ENCODE measurements at regions not wholly inside any gene's neighbourhood (a gene's known extent, or its start where the extent isn't known, plus 50 kb on each side); places are given as distances from the start of the nearest gene placed in this dataset.

- WGBS, 2 donors (ENCODE audit: low coverage in 1 of 2) = 76 to 92% methylated on average over 6 to 7 of the region's 7 CpGs
- TF ChIP-seq POLR2A (IDR thresholded peaks at IDR 0.05) (no peak), POLR2AphosphoS5 (IDR thresholded peaks at IDR 0.05) (no peak), EP300 (IDR thresholded peaks at IDR 0.05; ENCODE audit: low read depth) (no peak)
- TF ChIP-seq, protein P1, sequence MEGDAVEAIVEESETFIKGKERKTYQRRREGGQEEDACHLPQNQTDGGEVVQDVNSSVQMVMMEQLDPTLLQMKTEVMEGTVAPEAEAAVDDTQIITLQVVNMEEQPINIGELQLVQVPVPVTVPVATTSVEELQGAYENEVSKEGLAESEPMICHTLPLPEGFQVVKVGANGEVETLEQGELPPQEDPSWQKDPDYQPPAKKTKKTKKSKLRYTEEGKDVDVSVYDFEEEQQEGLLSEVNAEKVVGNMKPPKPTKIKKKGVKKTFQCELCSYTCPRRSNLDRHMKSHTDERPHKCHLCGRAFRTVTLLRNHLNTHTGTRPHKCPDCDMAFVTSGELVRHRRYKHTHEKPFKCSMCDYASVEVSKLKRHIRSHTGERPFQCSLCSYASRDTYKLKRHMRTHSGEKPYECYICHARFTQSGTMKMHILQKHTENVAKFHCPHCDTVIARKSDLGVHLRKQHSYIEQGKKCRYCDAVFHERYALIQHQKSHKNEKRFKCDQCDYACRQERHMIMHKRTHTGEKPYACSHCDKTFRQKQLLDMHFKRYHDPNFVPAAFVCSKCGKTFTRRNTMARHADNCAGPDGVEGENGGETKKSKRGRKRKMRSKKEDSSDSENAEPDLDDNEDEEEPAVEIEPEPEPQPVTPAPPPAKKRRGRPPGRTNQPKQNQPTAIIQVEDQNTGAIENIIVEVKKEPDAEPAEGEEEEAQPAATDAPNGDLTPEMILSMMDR (IDR thresholded peaks at IDR 0.05) = no peak
- no peaks in the 10 kb centered on the region for H3K36me3 ChIP-seq
- H3K4me3 ChIP-seq = no peak overlapping the region
- H3K9me3 ChIP-seq = no peaks in the 10 kb centered on the region
- no peaks in the 10 kb centered on the region for H3K4me1 ChIP-seq
- H3K27me3 ChIP-seq = no peaks in the 10 kb centered on the region
- in situ Hi-C loops (cut with MboI; ENCODE audit: low pct_ligation_motif_present in 1 of 4, low pct_unique_long_range_greater_than_20kb in 1 of 4, low sequenced_read_pairs in 3 of 4) (loop anchor here in 2 of 4 donors (25.0 kb wide), 1 partner anchor 282 kb away; no protein-coding TSS in a partner anchor), intact Hi-C loops (cut with DNase I; ENCODE audit: low total_unique reads) (no loop called here)
- no peak overlapping the region for H3K27ac ChIP-seq
- no peak for DNase-seq
These were observed 278.4 kb downstream of the C1orf94 start for GRCh38 chr1:34455121-34455520.

DNA sequence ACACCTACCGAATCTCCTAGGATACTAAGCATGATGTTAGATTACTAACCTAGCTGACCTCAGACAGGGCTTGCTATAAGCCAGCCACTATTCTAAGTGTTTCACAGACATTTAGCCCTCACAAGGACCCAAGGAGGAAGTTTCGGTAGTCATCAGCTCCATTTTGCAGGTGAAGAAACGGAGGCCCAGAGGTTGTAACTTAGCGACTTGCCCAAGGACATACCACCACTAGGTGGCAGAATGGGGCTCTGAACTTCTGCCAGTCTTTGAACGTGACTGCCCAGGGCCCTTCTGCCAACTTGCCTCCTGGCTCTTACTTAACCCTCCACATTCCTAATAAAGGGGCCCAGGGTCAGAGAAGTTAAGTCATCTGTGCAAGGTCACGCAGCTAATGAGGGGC is 283.5 kb downstream of the C1orf94 start:
- intact Hi-C loops (cut with DNase I; ENCODE audit: low total_unique reads) = no loop called here
- no peaks in the 10 kb centered on the region for H3K27me3 ChIP-seq
- no peaks in the 10 kb centered on the region for H3K36me3 ChIP-seq
- no peaks in the 10 kb centered on the region for H3K4me1 ChIP-seq
- TF ChIP-seq POLR2AphosphoS5 (IDR thresholded peaks at IDR 0.05) (no peak), POLR2A (IDR thresholded peaks at IDR 0.05) (no peak), EP300 (IDR thresholded peaks at IDR 0.05; ENCODE audit: low read depth) (no peak)
- TF ChIP-seq, protein P1 (IDR thresholded peaks at IDR 0.05) = peak; percentile 36 to 54 (median 41)
- DNase-seq = peak; percentile 47
- H3K27ac ChIP-seq = no peak overlapping the region
- no peak overlapping the region for H3K4me3 ChIP-seq
- in situ Hi-C loops (cut with MboI; ENCODE audit: low pct_ligation_motif_present in 1 of 4, low pct_unique_long_range_greater_than_20kb in 1 of 4, low sequenced_read_pairs in 3 of 4) = loop anchor here in 3 of 4 donors (10.0 to 25.0 kb wide), 2 partner anchors 277 to 285 kb away; no protein-coding TSS in a partner anchor
- no peaks in the 10 kb centered on the region for H3K9me3 ChIP-seq
- WGBS, 2 donors (ENCODE audit: low coverage in 1 of 2) = 54% methylated on average over 6 of the region's 6 CpGs; no CpG with 5 or more reads in 1 of the 2 donors

DNA sequence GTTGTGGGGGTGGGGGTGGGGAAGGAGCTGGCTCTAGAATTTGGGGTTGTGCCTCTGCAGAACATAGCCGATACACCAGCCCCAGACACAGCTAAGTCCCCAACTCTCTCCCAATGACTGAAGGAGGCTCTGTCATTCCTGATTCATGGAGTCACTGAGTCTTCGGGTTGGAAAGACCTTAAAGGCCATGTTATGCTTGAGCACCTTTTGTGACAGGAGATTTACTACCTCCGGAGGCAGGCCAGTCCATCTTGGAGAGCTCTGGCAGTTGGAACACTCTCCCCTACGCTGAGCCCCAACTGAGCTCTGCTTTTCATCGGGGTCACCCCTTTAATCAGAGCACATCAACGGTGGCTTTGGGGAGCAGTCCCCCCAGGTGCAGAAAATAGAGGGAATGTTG is 284.4 kb upstream of the GJB5 start:
- no peak overlapping the region for H3K4me3 ChIP-seq
- 30 to 44% methylated on average over 2 to 6 of the region's 6 CpGs for WGBS, 2 donors (ENCODE audit: low coverage in 1 of 2)
- H3K4me1 ChIP-seq = no peaks in the 10 kb centered on the region
- H3K27me3 ChIP-seq = peaks cover 9% of the 10 kb centered on the region
- in situ Hi-C loops (cut with MboI; ENCODE audit: low pct_ligation_motif_present in 1 of 4, low pct_unique_long_range_greater_than_20kb in 1 of 4, low sequenced_read_pairs in 3 of 4) (loop anchor here in 2 of 4 donors (25.0 kb wide), 1 partner anchor 267 kb away; no protein-coding TSS in a partner anchor), intact Hi-C loops (cut with DNase I; ENCODE audit: low total_unique reads) (no loop called here)
- no peak overlapping the region for H3K27ac ChIP-seq
- no peaks in the 10 kb centered on the region for H3K9me3 ChIP-seq
- TF ChIP-seq POLR2AphosphoS5 (IDR thresholded peaks at IDR 0.05) = no peak
- TF ChIP-seq EP300 (IDR thresholded peaks at IDR 0.05; ENCODE audit: low read depth) = no peak
- TF ChIP-seq POLR2A (IDR thresholded peaks at IDR 0.05) = no peak
- TF ChIP-seq, protein P1 (IDR thresholded peaks at IDR 0.05) = no peak
- DNase-seq = no peak
- H3K36me3 ChIP-seq = no peaks in the 10 kb centered on the region

- Histone ChIP-seq H3K36me3 (no peaks in the 10 kb centered on the region), H3K27me3 (peaks cover 2% of the 10 kb centered on the region), H3K9me3 (no peaks in the 10 kb centered on the region), H3K27ac (no peak overlapping the region), H3K4me3 (no peak overlapping the region), H3K4me1 (no peaks in the 10 kb centered on the region)
- 57% methylated on average over 5 of the region's 5 CpGs; no CpG with 5 or more reads in 1 of the 2 donors for WGBS, 2 donors (ENCODE audit: low coverage in 1 of 2)
- intact Hi-C loops (cut with DNase I; ENCODE audit: low total_unique reads) = no loop called here
- TF ChIP-seq EP300 (IDR thresholded peaks at IDR 0.05; ENCODE audit: low read depth) = no peak
- TF ChIP-seq POLR2AphosphoS5 (IDR thresholded peaks at IDR 0.05) = no peak
- TF ChIP-seq, protein P1 (IDR thresholded peaks at IDR 0.05) = no peak
- no peak for TF ChIP-seq POLR2A (IDR thresholded peaks at IDR 0.05)
- no peak for DNase-seq
- in situ Hi-C loops (cut with MboI; ENCODE audit: low pct_ligation_motif_present in 1 of 4, low pct_unique_long_range_greater_than_20kb in 1 of 4, low sequenced_read_pairs in 3 of 4) = loop anchor here in 2 of 4 donors (25.0 kb wide), 1 partner anchor 263 kb away; no protein-coding TSS in a partner anchor
These were observed 280.3 kb upstream of the GJB5 start for GRCh38 chr1:34474566-34474965.
